ENCODE measurements at regions not wholly inside any gene's neighbourhood (a gene's known extent, or its start where the extent isn't known, plus 50 kb on each side); places are given as distances from the start of the nearest gene placed in this dataset.

DNA sequence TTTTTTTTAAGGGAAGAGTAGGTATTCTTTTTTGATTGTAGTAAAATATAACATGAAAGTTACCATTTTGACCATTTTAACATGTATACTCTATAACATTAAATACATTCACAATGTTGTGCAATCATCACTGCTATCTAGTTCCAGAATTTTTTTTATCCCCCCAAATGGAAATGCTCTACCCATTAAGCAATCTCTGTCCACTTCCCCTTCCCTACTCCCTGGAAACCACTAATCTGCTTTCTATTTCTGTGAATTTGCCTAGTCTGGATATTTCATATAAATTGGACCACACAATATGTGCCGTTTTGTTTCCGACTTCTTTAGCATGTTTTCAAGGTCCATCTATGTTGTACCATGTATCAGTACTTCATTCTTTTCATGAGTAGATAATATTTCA is 429.5 kb downstream of the TLE1 start:
- Histone ChIP-seq H3K4me3 (ENCODE audit: low read depth, low read length) (no peak overlapping the region), H3K36me3 (no peaks in the 10 kb centered on the region), H3K27ac (no peak overlapping the region), H3K9me3 (ENCODE audit: severe bottlenecking) (peaks cover 7% of the 10 kb centered on the region), H3K27me3 (ENCODE audit: insufficient read depth, low read depth, severe bottlenecking) (no peaks in the 10 kb centered on the region)
- TF ChIP-seq, protein P1, sequence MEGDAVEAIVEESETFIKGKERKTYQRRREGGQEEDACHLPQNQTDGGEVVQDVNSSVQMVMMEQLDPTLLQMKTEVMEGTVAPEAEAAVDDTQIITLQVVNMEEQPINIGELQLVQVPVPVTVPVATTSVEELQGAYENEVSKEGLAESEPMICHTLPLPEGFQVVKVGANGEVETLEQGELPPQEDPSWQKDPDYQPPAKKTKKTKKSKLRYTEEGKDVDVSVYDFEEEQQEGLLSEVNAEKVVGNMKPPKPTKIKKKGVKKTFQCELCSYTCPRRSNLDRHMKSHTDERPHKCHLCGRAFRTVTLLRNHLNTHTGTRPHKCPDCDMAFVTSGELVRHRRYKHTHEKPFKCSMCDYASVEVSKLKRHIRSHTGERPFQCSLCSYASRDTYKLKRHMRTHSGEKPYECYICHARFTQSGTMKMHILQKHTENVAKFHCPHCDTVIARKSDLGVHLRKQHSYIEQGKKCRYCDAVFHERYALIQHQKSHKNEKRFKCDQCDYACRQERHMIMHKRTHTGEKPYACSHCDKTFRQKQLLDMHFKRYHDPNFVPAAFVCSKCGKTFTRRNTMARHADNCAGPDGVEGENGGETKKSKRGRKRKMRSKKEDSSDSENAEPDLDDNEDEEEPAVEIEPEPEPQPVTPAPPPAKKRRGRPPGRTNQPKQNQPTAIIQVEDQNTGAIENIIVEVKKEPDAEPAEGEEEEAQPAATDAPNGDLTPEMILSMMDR (IDR thresholded peaks at IDR 0.05; ENCODE audit: low read depth, low read length), result no peak
- no peak for DNase-seq

DNA sequence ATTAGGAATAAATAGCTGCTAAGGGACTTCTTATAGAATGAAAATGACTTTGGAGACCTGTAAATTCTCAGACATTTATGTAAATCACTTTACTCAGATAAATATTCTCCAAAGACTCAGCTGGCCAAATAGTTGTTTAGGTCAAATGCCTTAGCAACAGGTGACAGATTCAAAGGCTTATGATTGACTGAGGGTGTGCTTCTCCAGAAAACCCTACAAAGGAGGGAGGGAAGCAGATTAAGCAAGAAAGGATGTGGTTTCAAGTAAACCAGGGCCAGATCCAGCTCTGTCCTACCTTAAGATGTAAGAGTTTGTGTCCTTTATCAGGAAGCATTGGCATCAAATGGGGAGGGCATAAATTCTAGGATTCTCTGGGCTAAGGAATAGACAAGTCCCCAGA is 433.0 kb downstream of the TLE1 start:
- no peak for DNase-seq
- Histone ChIP-seq H3K36me3 (no peaks in the 10 kb centered on the region), H3K9me3 (ENCODE audit: severe bottlenecking) (peaks cover 1% of the 10 kb centered on the region), H3K4me3 (ENCODE audit: low read depth, low read length) (no peak overlapping the region), H3K27me3 (ENCODE audit: insufficient read depth, low read depth, severe bottlenecking) (no peaks in the 10 kb centered on the region), H3K27ac (no peak overlapping the region)
- TF ChIP-seq, protein P1 (IDR thresholded peaks at IDR 0.05; ENCODE audit: low read depth, low read length), result no peak

DNA sequence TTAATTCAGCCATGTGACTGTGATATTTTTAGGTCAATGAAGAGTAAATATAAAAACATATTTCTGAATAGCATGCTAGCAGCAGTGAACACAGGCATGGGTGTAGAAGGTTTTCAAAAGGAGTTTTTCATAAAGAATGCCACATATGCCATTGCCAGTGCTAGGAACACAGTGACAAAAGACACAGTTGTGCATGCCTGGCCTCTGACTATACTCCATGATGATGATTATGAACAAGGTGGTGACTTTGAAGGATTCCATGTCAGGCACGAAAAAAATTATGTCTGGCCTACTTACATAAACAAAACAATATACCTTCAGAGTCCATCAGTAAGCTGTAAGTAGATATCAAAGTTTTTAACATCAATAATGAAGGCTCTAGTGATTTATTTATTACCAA is 438.7 kb downstream of the TLE1 start:
- H3K9me3 ChIP-seq (ENCODE audit: severe bottlenecking), result no peaks in the 10 kb centered on the region
- no peaks in the 10 kb centered on the region for H3K27me3 ChIP-seq (ENCODE audit: insufficient read depth, low read depth, severe bottlenecking)
- H3K36me3 ChIP-seq, result no peaks in the 10 kb centered on the region
- TF ChIP-seq, protein P1 (IDR thresholded peaks at IDR 0.05; ENCODE audit: low read depth, low read length), result no peak
- no peak overlapping the region for H3K27ac ChIP-seq
- no peak overlapping the region for H3K4me3 ChIP-seq (ENCODE audit: low read depth, low read length)
- no peak for DNase-seq

DNA sequence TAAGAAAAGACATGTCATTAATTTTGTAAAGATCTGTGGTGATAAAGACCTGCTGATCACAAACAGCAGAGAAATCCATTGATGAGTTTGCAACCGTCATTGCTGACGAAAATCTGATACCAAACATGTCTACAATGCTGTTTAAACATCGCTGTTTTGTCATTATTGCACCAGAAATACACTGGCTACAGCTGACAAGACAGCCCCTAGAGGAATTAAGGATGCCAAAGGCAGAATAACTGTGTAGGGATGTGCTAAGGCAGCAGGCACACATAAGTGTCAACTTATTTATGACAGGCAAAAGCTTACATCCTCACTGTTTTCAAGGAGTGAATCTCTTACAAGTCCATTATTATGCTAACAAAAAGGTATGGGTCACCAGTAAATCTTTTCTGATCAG is 439.3 kb downstream of the TLE1 start:
- DNase-seq, result no peak
- TF ChIP-seq, protein P1 (IDR thresholded peaks at IDR 0.05; ENCODE audit: low read depth, low read length), result no peak
- Histone ChIP-seq H3K27me3 (ENCODE audit: insufficient read depth, low read depth, severe bottlenecking) (no peaks in the 10 kb centered on the region), H3K27ac (no peak overlapping the region), H3K36me3 (no peaks in the 10 kb centered on the region), H3K4me3 (ENCODE audit: low read depth, low read length) (no peak overlapping the region), H3K9me3 (ENCODE audit: severe bottlenecking) (no peaks in the 10 kb centered on the region)

DNA sequence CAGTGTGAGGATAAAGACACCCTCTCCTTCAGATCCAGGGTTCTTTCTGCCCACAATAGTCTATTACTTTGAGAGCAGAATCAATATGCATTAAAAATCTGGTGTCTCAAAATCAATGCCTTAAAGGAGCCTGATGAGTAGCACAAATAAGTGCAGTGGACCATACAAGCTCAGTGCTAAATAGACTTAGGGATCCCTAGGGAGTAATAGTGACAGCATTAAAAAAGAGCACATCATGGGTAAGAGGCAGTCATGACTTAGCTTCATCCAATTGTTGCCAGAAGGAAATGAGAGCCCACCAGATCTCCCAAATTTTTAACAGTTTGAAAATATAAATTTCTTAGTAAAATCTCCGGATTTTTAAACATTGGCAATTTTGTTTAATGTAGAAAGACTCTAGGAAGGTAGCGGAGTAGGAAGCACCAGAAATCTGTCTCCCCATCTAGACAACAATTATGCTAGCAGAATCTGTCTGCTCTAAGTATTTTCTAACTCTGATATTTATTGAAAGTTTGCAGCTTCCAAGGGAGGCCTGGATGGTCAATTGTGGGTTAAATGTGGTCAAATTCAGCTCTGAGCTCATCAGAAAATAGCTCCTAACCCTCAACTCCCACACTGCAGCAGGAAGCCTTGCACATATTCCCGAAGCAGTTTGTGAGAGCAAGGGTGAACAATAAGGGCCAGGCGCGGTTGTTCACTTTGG is 443.9 kb downstream of the TLE1 start:
- no peak for DNase-seq
- TF ChIP-seq, protein P1 (IDR thresholded peaks at IDR 0.05; ENCODE audit: low read depth, low read length), result no peak
- Histone ChIP-seq H3K27ac (no peak overlapping the region), H3K9me3 (ENCODE audit: severe bottlenecking) (no peaks in the 10 kb centered on the region), H3K27me3 (ENCODE audit: insufficient read depth, low read depth, severe bottlenecking) (no peaks in the 10 kb centered on the region), H3K36me3 (no peaks in the 10 kb centered on the region), H3K4me3 (ENCODE audit: low read depth, low read length) (no peak overlapping the region)

DNA sequence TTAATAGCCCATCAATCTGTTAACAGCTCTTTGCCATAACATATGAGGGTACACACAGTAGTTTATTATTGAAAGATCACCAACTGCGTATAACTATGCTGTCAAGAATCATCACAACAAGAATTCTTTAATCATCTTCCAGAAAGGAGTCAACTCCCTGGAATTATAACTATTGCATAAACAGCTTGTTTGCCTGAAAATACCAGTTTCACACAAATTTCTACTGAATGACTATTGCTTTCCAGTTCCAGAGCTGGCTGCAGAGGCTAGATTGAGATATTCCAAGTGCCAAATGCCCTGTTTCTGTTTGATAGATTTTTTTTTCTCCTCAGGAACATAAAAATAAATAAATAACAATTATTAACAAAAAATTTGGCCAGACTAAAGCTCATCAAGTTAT is 444.7 kb downstream of the TLE1 start:
- Histone ChIP-seq H3K9me3 (ENCODE audit: severe bottlenecking) (no peaks in the 10 kb centered on the region), H3K36me3 (no peaks in the 10 kb centered on the region), H3K4me3 (ENCODE audit: low read depth, low read length) (no peak overlapping the region), H3K27me3 (ENCODE audit: insufficient read depth, low read depth, severe bottlenecking) (no peaks in the 10 kb centered on the region), H3K27ac (no peak overlapping the region)
- DNase-seq, result no peak
- TF ChIP-seq, protein P1 (IDR thresholded peaks at IDR 0.05; ENCODE audit: low read depth, low read length), result no peak

All from WERI-Rb-1 (cell line).